Stimulated activated CD4-positive, alpha-beta T cell treated with anti-CD3 and anti-CD28 coated beads, Interleukin-12 subunit alpha, Interleukin-12 subunit beta, amount 100 ng/mL, for 24 hours (primary cell): ENCODE measurements at regions not wholly inside any gene's neighbourhood (a gene's known extent, or its start where the extent isn't known, plus 50 kb on each side); places are given as distances from the start of the nearest gene placed in this dataset.

Experiments
- DNase-seq, 2 experiments: peaks; one replicate each; pipeline ENCODE4 v3.0.0-alpha.2; 2020; ENCODE audit warnings: low read depth in 2 of 2

DNA sequence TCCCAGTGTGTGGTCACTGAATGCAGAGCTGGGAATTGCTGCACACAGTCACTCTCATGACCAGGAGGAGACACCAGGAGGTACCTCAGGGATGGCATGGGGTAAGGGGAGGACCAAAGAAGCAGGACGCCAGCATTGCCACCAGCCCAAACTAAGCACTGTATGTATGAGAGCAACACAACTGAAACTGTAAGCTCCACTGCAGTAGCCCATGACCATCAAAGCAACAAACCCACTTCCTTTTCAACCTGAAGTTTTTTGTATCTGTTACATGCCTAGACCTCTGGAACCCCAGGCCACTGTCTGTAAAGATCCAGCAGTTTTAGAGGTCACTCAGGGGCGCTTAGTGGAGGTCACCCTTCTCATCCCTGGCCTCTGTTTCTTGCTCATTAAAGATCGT is 164.3 kb downstream of the SETD4 start:
- DNase-seq: no peak

GRCh38 chr21:35895598-35895997 is 164.7 kb downstream of the SETD4 start:
- DNase-seq: no peak

DNA sequence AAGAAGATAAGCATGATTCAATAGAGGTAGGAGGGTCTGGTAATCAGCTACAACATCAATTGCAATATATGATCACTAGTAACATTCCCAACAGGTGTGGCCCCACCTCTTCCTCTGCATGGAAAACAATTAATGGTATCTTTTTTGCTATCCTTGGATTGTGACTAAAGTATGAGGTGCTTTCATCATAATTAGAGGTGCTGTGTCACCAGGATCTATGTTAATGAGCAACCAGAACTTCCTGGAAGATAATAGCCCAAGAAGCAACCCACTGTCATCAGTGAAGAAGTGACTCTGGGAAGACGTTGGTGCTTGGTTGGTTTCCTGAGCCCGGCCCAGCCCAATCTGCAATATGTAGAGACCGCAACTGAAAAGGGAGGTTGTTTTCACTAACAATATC is 167.2 kb downstream of the SETD4 start:
- DNase-seq: no peak

GRCh38 chr21:35886887-35887286 is 173.4 kb downstream of the SETD4 start:
- DNase-seq: no peak

DNA sequence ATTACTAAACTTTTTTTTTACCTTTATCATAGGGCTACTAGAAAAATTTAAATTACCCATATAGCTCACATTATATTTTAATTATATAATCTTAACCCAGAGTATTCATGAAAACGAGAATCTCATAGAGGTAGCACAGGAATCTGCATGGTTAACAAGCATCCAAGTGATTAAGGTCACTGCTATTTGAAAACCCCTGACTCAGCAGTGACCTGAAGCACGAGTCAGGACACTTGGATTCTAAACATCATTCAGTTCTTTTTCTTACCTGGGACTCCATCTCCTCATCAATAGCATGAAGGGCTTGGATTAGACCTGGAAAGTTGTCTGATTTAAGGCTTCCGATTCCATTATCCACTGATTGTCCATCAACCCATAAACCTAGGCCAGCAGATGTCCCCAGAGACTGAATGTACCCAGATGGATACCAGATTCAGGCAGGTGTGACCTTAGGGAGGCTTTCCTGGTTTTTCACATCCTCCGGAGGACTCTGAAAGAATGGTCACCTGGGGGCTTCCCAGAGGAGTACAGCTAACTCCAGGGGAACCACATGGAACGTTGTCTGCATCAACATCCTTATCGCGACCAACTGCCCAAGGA is 174.3 kb downstream of the SETD4 start:
- no peak for DNase-seq

- no peak for DNase-seq
These were observed 177.5 kb downstream of the SETD4 start for GRCh38 chr21:35882791-35883240.

DNA sequence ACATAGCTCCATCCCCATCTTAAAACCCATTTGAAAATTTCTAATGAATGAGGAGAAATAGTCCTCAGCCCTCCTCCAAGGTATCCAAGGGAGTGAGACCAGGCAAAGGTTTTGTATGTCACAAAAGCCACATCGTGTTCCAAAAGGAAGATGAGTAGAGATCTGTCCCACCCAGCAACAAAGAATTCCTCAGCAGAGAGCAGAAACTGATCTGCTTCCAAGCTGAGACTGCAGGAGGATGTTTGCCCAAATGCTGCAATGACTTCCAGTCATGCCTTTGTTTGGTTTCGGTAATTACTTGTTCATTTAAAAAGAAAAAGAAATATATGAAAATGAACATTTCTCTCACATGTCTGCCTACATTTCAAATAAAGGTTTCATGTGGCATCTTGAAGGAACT is 186.9 kb downstream of the SETD4 start:
- no peak for DNase-seq

- DNase-seq: no peak
These were observed 188.4 kb downstream of the SETD4 start for GRCh38 chr21:35871906-35872305.

GRCh38 chr21:35868869-35869223 is 191.5 kb downstream of the SETD4 start:
- DNase-seq: no peak

GRCh38 chr21:35868005-35868868 is 192.1 kb downstream of the SETD4 start:
- no peak for DNase-seq

GRCh38 chr21:35864039-35864438 is 196.3 kb downstream of the SETD4 start:
- DNase-seq: no peak

DNA sequence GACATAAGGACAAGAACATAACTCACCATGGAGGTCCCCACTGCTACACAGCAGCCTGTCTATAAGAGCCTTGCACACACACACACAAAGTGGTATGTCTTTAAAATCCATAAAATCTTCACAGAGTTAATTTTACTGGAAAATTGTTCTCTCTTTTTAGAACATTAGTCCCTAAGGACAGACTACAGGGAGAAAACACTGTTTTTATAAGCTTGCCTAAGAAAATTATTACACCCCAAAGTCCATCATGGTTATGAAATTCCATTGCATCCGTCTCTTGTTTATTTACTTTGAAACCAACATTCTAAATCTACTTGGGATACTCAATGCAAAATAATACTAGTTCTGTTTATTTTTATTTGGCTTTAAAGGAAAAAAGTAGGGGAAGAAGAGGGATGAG is 197.4 kb downstream of the SETD4 start:
- no peak for DNase-seq

GRCh38 chr21:35861661-35862060 is 198.7 kb downstream of the SETD4 start:
- DNase-seq: no peak

- DNase-seq: no peak
These were observed 200.0 kb downstream of the SETD4 start for GRCh38 chr21:35860189-35860869.

GRCh38 chr21:35859677-35860076 is 200.6 kb downstream of the SETD4 start:
- no peak for DNase-seq

DNA sequence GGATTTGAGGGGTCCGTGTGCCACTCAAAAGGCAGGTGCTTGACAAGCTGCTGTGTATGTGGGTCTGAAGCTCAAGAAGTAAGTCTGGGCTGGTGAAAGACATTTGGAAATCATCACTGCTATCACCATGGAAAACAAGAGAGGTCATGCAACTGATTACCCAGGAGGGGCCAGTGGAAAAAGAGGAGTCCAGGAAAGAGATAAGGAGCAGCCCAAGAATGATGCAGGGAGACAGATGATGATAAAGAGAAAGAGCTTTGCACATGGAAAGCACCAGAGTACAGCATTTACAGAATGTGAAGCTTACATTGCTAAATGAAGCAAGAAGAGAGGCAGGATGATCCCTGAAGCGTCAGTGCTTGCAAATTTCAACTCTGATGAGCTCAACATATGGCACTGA is 203.2 kb downstream of the SETD4 start:
- no peak for DNase-seq

DNA sequence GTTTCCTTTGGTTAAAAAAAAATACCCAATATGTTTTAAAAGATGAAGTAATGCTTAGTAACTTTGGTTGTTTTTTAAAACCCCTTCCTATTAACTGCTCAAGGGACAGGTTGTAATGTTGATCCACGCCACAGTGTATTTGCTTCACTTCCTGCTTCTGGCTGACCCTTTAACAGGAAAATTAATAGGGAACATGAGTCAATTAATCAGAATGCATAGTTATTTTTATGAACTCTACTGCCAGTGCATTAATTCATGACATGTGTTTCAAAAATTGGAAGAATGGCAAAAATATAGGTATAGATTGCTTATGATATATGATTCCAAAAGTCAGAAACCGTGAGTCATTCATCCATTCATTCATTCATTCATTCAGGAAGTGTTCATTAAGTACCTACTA is 204.8 kb downstream of the SETD4 start:
- DNase-seq: no peak

GRCh38 chr21:35854281-35854680 is 206.0 kb downstream of the SETD4 start:
- no peak for DNase-seq

GRCh38 chr21:35853321-35854239 is 206.7 kb downstream of the SETD4 start:
- no peak for DNase-seq

GRCh38 chr21:35852820-35853219 is 207.5 kb downstream of the SETD4 start:
- no peak for DNase-seq

GRCh38 chr21:35850542-35851103 is 209.7 kb downstream of the SETD4 start:
- no peak for DNase-seq
